T-helper 2 cell treated with Interferon-gamma antibody and Interleukin-4, amounts not matched to agents 5 μg/mL and 100 μg/mL, for 36 hours (primary cell): ENCODE measurements at regions not wholly inside any gene's neighbourhood (a gene's known extent, or its start where the extent isn't known, plus 50 kb on each side); places are given as distances from the start of the nearest gene placed in this dataset.

ENCODE experiments used
- DNase-seq: peaks from one replicate; pipeline ENCODE4 v3.0.0; 2021; ENCODE audit warnings: low spot score
- H3K27ac Mint-ChIP-seq: one replicate; pipeline ENCODE4 v1.8.0; 2021; ENCODE audit warnings: mild to moderate bottlenecking, mixed read lengths
- H3K27me3 Mint-ChIP-seq: one replicate; pipeline ENCODE4 v1.8.0; 2021; ENCODE audit warnings: low read depth, mixed read lengths
- H3K36me3 Mint-ChIP-seq: one replicate; pipeline ENCODE4 v1.8.0; 2021; ENCODE audit warnings: low read depth, mixed read lengths
- H3K4me1 Mint-ChIP-seq: one replicate; pipeline ENCODE4 v1.8.0; 2021; ENCODE audit warnings: low read depth, mixed read lengths
- H3K4me3 Mint-ChIP-seq: one replicate; pipeline ENCODE4 v1.8.0; 2022; ENCODE audit warnings: mild to moderate bottlenecking, moderate library complexity, mixed read lengths
- H3K9me3 Mint-ChIP-seq: one replicate; pipeline ENCODE4 v1.8.0; 2021; ENCODE audit warnings: mixed read lengths

- Mint-ChIP-seq H3K4me1 (no peaks in the 10 kb centered on the region), H3K36me3 (no peaks in the 10 kb centered on the region), H3K4me3 (no peak overlapping the region), H3K27me3 (peaks cover 2% of the 10 kb centered on the region), H3K27ac (no peak overlapping the region), H3K9me3 (no peaks in the 10 kb centered on the region)
- no peak for DNase-seq
These were observed 117.5 kb downstream of the OR13A1 start for GRCh38 chr10:45197816-45198485.

GRCh38 chr10:45198486-45199204 lies 116.8 kb downstream of the OR13A1 start:
- H3K36me3 Mint-ChIP-seq, result no peaks in the 10 kb centered on the region
- H3K4me3 Mint-ChIP-seq, result no peak overlapping the region
- no peaks in the 10 kb centered on the region for H3K4me1 Mint-ChIP-seq
- H3K27ac Mint-ChIP-seq, result no peak overlapping the region
- DNase-seq, result no peak
- H3K27me3 Mint-ChIP-seq, result peaks cover 2% of the 10 kb centered on the region
- H3K9me3 Mint-ChIP-seq, result no peaks in the 10 kb centered on the region

DNA sequence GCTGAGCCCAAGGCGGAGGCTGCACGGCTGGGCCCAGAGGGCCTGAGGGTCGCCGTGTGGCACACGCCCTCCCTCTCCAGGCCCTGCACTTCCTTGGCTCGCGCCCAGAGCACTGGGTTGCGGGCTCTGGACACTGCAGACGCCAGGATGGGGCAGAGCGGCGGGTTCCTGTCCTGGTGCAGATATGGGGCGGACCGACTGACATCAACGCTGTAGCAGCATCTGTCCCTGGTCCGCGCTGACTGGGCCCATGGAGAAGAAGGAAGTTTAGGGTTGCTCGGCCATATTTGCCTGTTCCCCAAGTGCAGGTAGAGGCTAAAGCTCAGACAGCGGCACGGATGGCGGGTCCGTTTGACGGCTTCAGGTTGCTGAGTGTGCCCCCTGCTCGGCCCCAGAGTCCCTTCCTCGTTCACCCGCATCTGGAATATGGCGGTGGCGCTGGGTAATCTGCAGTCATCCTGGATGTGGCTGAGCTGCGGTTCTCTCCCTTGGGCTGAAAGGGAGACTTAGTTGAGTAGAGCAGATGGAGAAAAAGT lies 116.1 kb downstream of the OR13A1 start:
- Mint-ChIP-seq H3K36me3 (no peaks in the 10 kb centered on the region), H3K27ac (no peak overlapping the region), H3K4me1 (no peaks in the 10 kb centered on the region), H3K9me3 (no peaks in the 10 kb centered on the region), H3K27me3 (peaks cover 2% of the 10 kb centered on the region), H3K4me3 (no peak overlapping the region)
- no peak for DNase-seq

GRCh38 chr10:45201271-45201670 lies 114.1 kb downstream of the OR13A1 start:
- Mint-ChIP-seq H3K4me1 (no peaks in the 10 kb centered on the region), H3K27me3 (peaks cover 2% of the 10 kb centered on the region), H3K36me3 (no peaks in the 10 kb centered on the region), H3K4me3 (no peak overlapping the region), H3K27ac (no peak overlapping the region), H3K9me3 (no peaks in the 10 kb centered on the region)
- no peak for DNase-seq

DNA sequence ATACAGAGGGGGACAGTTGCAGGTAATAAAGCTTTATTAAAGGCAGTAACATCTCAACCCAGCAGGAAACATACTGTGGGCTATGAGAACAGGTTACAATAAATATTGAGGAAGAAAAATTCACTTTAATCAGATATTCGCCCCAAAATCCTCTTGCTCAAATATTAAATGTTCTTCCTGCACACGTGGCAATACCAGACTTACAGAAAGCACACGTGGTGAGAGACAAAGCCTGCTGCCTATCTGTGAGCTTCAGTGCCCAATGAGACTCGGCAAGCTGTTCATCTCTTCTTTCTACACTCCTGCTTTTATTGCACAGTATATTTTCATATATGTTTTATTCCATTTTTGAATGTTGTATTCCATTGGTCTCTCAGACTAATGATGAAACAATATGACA lies 113.2 kb downstream of the OR13A1 start:
- Mint-ChIP-seq H3K36me3 (no peaks in the 10 kb centered on the region), H3K27me3 (peaks cover 2% of the 10 kb centered on the region), H3K4me1 (no peaks in the 10 kb centered on the region), H3K9me3 (no peaks in the 10 kb centered on the region), H3K27ac (no peak overlapping the region), H3K4me3 (no peak overlapping the region)
- no peak for DNase-seq

DNA sequence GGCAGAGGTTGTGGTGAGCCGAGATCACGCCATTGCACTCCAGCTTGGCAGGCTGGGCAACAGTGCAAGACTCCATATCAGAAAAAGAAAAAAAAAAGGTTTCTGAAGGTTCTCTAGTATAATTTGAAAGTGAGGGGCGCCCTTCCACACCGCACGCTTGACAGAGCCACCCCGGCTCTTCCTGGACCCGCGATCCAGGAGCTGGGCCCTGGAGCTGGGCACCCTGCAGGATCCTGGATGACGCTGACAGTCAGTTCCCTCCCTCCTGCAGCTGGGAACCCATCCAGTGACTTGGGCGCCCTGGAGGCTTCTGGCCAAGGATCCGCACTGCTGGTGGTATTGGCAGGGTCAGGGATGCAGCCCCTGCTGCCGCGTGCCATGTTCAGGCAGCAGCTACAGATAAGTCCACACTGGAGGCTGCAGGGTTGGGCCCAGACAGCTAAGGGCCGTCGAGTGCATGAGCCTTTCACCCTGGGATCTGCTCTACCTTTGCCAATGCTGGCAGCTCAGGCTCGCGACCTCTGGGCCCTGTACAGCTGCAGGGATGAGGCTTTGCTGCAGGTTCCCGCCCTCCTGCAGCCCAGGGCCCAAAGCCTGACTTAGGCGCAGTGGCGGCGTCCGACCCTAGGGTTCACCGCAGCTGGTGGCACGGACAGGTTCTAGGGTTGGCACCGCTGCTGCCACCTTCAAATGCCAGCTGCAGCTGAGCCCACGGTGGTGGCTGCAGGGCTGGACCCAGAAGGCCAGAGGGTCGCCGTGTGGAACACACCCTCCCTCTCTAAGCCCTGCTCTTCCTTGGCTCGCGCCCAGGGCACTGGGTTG lies 110.2 kb downstream of the OR13A1 start:
- H3K4me1 Mint-ChIP-seq, result no peaks in the 10 kb centered on the region
- H3K4me3 Mint-ChIP-seq, result no peak overlapping the region
- peaks cover 4% of the 10 kb centered on the region for H3K27me3 Mint-ChIP-seq
- no peak overlapping the region for H3K27ac Mint-ChIP-seq
- DNase-seq, result no peak
- H3K36me3 Mint-ChIP-seq, result no peaks in the 10 kb centered on the region
- no peaks in the 10 kb centered on the region for H3K9me3 Mint-ChIP-seq

- H3K4me1 Mint-ChIP-seq, result no peaks in the 10 kb centered on the region
- DNase-seq, result no peak
- no peaks in the 10 kb centered on the region for H3K36me3 Mint-ChIP-seq
- H3K27ac Mint-ChIP-seq, result no peak overlapping the region
- H3K9me3 Mint-ChIP-seq, result no peaks in the 10 kb centered on the region
- H3K27me3 Mint-ChIP-seq, result peaks cover 10% of the 10 kb centered on the region
- H3K4me3 Mint-ChIP-seq, result no peak overlapping the region
These were observed 105.5 kb downstream of the OR13A1 start for GRCh38 chr10:45209888-45210287.

DNA sequence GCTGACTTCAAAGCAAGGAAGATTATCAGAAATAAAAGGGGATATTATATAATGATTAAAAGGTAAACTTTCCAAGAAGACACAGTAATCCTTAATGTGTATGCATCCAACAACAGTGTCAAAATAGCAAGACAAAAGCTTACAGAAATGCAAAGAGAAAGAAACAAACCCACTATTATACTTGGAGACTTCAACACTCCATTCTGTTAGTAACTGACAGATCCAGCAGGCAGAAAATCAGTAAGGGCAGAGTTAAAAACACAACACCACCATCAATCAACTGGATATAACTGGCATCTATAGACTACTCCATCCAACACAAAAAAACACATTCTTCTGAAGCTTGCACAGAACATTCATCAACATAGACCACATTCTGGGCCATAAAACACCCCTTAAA lies 103.8 kb downstream of the OR13A1 start:
- H3K4me3 Mint-ChIP-seq, result no peak overlapping the region
- H3K4me1 Mint-ChIP-seq, result no peaks in the 10 kb centered on the region
- H3K27ac Mint-ChIP-seq, result no peak overlapping the region
- peaks cover 10% of the 10 kb centered on the region for H3K27me3 Mint-ChIP-seq
- DNase-seq, result no peak
- no peaks in the 10 kb centered on the region for H3K36me3 Mint-ChIP-seq
- H3K9me3 Mint-ChIP-seq, result no peaks in the 10 kb centered on the region

GRCh38 chr10:45219416-45219815 lies 96.0 kb downstream of the OR13A1 start:
- Mint-ChIP-seq H3K36me3 (no peaks in the 10 kb centered on the region), H3K27ac (no peak overlapping the region), H3K4me3 (no peak overlapping the region), H3K9me3 (no peaks in the 10 kb centered on the region), H3K27me3 (peaks cover 2% of the 10 kb centered on the region), H3K4me1 (no peaks in the 10 kb centered on the region)
- DNase-seq, result no peak

DNA sequence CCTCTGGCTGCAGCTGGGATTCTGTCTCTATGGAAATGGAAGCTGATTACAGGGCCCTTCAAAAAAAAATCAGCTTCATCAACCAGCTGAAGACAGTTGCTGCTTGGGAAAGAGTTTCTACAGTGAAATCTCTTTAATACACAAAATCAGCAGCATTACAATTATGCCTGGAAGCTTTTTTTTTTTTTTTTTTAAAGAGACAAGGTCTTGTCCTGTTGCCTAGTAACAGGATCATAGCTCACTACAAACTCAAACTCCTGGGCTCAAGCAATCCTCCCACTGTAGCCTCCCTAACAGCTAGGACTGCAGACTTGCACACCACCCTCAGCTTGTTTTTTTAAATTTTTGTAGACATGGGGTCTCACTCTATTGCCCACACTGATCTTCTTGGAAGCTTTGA lies 94.5 kb downstream of the OR13A1 start:
- H3K9me3 Mint-ChIP-seq, result no peaks in the 10 kb centered on the region
- H3K4me1 Mint-ChIP-seq, result no peaks in the 10 kb centered on the region
- DNase-seq, result no peak
- H3K36me3 Mint-ChIP-seq, result no peaks in the 10 kb centered on the region
- H3K27ac Mint-ChIP-seq, result no peak overlapping the region
- no peak overlapping the region for H3K4me3 Mint-ChIP-seq
- no peaks in the 10 kb centered on the region for H3K27me3 Mint-ChIP-seq

GRCh38 chr10:45224219-45224841 lies 91.1 kb downstream of the OR13A1 start:
- no peak overlapping the region for H3K27ac Mint-ChIP-seq
- peaks cover 4% of the 10 kb centered on the region for H3K9me3 Mint-ChIP-seq
- H3K4me1 Mint-ChIP-seq, result no peaks in the 10 kb centered on the region
- no peak overlapping the region for H3K4me3 Mint-ChIP-seq
- H3K27me3 Mint-ChIP-seq, result peaks cover 3% of the 10 kb centered on the region
- H3K36me3 Mint-ChIP-seq, result no peaks in the 10 kb centered on the region
- DNase-seq, result no peak

DNA sequence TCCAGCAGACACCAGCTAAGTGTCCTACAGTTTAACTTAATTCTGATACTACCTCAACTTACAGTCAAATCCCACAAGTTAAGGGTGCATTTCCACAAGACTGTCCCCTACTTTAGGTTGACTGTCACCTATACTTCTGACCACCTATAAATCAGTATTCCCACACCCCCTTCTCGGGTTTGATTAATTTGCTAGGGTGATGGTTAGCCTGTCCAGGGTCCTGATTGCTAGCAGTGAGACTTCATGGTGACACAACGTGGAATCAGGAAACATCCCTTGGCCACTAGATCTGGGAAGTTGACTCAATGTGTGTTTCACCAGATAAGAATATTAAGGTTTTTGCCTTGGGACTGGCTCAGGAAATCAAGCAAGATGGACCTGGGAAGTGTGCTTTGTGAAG lies 88.4 kb downstream of the OR13A1 start:
- no peak overlapping the region for H3K27ac Mint-ChIP-seq
- no peaks in the 10 kb centered on the region for H3K4me1 Mint-ChIP-seq
- peaks cover 13% of the 10 kb centered on the region for H3K9me3 Mint-ChIP-seq
- no peak for DNase-seq
- peaks cover 3% of the 10 kb centered on the region for H3K27me3 Mint-ChIP-seq
- H3K36me3 Mint-ChIP-seq, result no peaks in the 10 kb centered on the region
- no peak overlapping the region for H3K4me3 Mint-ChIP-seq

- no peaks in the 10 kb centered on the region for H3K4me1 Mint-ChIP-seq
- no peak for DNase-seq
- H3K27ac Mint-ChIP-seq, result no peak overlapping the region
- H3K27me3 Mint-ChIP-seq, result peaks cover 3% of the 10 kb centered on the region
- H3K36me3 Mint-ChIP-seq, result no peaks in the 10 kb centered on the region
- H3K4me3 Mint-ChIP-seq, result no peak overlapping the region
- H3K9me3 Mint-ChIP-seq, result peaks cover 13% of the 10 kb centered on the region
These were observed 88.0 kb downstream of the OR13A1 start for GRCh38 chr10:45227456-45227855.

GRCh38 chr10:45229823-45230222 lies 85.6 kb downstream of the OR13A1 start:
- Mint-ChIP-seq H3K36me3 (no peaks in the 10 kb centered on the region), H3K4me1 (no peaks in the 10 kb centered on the region), H3K4me3 (no peak overlapping the region), H3K27ac (no peak overlapping the region), H3K9me3 (peaks cover 13% of the 10 kb centered on the region), H3K27me3 (peaks cover 11% of the 10 kb centered on the region)
- no peak for DNase-seq
